ENCODE measurements at regions not wholly inside any gene's neighbourhood (a gene's known extent, or its start where the extent isn't known, plus 50 kb on each side); places are given as distances from the start of the nearest gene placed in this dataset.
A peak's percentile ranks its signal among the peaks of the same experiment; 100 is the strongest.
"Not testable (repeated sequence)": the region's sequence is repeated elsewhere in the genome, so short reads cannot be mapped to it uniquely, and the experiment has no call there.

DNA sequence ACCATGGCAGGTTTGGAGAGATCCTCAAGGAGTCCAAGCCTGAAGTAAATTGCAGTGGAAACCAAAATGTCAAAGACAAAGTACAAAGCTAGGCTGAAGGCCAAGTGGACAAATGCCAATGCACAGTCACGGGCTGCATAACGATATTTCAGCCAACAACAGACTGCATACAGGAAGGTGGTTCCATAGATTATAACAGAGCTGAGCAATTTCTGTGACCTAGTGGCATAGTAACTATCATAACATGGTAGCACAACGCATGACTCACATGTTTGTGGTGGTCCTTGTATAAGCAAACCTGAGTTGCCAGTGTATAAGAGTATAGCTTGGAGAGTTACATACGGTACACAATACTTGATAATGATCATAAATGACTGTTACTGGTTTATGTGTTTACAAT is 152.2 kb downstream of the KLRB1 start:
- DNase-seq (peak; percentile 32 to 56), ATAC-seq (peak; percentile 73)
- intact Hi-C loops (cut with DNase I, micrococcal nuclease) = not testable (repeated sequence)

DNA sequence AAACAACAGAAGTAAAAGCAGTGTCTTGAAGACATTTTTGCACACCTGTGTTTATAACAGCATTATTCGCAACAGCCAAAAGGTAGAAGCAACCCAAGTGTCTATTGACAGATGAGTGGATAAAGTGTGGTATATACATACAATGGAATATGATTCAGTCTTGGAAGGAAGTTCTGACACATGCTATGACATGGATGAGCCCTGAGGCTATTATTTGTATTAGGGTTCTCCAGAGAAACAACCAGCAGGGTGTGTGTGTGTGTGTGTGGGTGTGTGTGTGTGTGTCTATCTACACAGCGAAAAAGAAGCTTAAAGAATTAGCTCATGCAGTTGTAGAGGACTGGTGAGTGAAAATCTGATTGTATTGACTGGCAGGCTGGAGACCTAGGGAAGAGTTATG is 153.7 kb downstream of the KLRB1 start:
- DNase-seq; intact Hi-C loops (cut with DNase I, micrococcal nuclease); ATAC-seq: not testable (repeated sequence)

DNA sequence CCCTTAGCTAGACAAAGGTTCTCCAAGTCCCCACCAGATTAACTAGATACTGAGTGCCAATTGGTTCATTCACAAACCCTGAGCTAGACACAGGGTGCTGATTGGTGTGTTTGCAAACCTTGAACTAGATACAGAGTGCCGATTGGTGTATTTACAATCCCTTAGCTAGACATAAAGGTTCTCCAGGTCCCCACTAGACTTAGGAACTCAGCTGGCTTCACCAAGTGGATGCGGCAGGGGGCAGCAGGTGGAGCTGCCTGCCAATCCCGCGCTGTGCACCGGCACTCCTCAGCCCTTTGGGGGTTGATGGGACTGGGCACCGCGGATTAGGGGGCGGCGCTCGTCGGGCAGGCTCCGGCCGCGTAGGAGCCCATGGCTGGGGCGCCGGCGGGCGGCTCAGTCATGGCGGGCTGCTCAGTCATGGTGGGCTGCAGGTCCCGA is 157.6 kb downstream of the KLRB1 start:
- intact Hi-C loops (cut with DNase I, micrococcal nuclease); ATAC-seq: not testable (repeated sequence)
- peak in 1 of 2 donors; percentile 51 for DNase-seq

DNA sequence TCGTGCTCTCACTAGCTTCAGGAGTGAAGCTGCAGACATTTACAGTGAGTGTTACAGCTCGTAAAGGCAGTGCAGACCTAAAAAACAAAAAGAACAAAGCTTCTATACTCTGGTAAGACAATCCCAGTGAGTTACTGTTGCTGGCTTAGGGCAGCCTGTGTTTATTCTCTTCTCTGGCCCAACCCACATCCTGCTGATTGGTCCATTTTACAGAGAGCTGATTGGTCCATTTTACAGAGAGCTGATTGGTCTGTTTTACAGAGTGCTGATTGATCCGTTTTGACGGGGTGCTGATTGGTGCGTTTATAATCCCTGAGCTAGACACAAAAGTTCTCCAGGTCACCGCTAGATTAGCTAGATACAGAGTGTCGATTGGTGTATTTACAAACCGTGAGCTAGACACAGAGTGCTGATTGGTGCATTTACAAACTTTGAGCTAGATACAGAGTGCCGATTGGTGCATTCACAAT is 158.0 kb downstream of the KLRB1 start:
- DNase-seq; intact Hi-C loops (cut with DNase I, micrococcal nuclease); ATAC-seq: not testable (repeated sequence)

DNA sequence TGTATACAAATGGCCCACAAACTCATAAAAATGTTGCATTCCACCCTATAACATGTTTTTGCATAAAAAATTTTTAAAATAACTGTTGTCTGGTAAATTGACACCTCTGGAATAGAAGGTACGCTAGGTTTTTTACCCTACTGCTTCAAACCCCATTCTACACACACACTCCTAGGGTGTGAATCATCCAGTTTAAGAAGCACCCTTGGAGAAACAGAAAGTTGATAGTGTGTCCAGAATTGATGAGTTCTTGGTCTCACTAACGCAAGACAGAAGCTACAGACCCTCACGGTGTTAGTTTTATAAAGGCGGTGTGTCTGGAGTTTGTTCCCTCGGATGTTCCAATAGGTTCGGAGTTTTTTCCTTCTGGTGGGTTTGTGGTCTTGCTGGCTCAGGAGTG is 158.5 kb downstream of the KLRB1 start:
- intact Hi-C loops (cut with DNase I, micrococcal nuclease) = no loop called here
- no peak for ATAC-seq

DNA sequence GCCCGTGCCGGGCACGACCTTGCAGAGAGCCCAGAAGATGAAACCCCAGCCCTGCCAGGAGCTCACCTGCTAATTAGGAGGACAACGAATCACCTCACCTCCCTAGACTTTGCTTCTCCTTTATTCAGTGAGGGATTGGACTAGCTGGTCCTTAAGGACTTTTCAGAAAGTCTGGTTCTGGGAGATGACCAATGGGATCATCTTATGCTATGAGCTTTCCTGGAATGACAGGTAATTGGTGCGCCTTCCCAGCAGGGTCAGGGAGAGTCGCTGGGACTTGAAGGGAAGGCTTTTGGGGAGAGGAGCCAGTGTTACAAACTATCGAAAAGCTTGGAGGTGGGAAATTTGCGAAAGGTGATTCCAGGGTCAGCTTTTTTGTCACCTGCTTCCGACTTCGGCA is 159.1 kb downstream of the KLRB1 start:
- peak; percentile 51 for ATAC-seq
- DNase-seq; intact Hi-C loops (cut with DNase I, micrococcal nuclease): not testable (repeated sequence)

More for the DNA sequence above, 158.5 kb downstream of the KLRB1 start:
- DNase-seq = no peak

DNA sequence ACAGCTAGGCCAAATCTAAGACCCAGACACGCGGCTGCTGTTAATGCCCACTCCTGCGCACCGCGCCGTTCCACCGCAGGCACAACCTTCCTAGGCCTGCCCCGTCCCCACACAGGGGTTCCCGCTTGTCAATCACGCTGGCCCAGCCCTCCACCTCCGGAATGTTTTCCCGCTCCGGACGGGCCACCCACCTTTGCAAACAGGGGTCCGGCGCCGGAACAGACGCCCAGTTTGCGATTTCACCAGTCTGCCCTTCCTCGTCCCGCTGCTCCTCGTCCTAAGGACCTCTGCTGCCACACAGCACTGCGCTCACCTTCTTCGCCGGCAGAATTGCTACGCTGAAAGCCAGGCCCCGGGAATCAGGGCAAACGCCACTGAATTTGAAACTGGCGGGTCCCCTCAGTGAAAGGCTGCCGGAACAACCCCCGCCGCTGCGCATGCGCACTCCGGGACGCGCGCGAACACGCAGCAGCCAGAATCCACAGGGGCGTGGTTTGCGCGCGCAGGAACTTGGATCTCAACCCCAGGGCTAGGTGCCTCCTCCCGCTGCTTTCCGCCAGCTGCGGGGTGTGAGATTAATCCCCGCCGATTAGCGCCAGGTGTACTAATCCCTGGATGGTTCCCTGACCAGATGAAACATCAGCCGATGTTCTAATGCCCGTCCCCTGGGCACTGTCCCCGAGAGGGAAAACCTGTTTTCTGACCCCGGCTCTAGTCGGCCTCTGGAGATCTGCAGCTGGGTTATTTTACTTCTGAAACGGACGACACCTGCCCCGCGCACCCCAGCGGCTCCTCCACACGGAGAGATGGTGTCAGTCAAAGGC is 159.7 kb downstream of the KLRB1 start:
- ATAC-seq (peak; percentile 92), DNase-seq (peak; percentile 92 to 94)
- intact Hi-C loops (cut with DNase I, micrococcal nuclease) = not testable (repeated sequence)

DNA sequence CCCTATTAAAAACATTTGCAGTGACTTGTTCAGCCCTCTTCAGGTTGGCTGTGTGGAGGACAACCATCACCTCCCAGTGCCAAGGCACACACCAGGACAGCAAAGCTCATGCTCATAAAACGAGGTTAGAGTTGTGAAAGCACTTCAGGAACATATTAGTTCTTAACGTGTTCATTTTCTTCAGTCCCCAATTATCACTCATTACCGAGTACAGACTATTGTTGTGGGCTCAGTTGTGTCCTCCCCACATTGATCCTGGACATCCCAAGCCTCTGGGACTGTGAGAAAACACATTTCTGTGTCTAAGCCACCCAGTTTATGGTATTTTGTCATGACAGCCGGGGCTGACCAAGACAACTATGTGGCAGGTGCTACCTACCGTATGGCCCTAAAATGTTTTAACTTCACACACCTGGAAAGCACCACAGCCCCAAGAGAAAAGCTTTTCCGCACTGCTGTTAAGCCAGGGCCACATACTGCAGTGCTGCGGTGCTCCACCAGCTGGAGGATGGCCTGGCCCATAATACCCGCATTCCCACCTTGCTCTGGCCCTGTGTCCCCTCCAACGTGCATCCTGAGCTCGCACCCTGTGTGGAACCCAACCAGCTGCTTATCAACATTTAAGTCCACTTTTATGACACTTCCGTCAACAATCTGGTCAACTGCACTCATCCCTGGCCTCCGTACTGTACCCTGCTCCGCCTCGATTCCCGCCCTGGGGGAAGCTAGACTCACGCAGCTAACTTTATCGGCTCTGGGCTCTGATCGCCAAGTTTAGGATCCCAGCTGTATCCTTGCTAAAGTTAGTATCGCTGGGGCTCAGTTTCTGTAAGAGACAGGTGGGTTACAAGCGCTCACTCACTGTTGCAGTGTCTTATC is 160.6 kb downstream of the KLRB1 start:
- peak; percentile 55 for ATAC-seq
- DNase-seq; intact Hi-C loops (cut with DNase I, micrococcal nuclease): not testable (repeated sequence)

DNA sequence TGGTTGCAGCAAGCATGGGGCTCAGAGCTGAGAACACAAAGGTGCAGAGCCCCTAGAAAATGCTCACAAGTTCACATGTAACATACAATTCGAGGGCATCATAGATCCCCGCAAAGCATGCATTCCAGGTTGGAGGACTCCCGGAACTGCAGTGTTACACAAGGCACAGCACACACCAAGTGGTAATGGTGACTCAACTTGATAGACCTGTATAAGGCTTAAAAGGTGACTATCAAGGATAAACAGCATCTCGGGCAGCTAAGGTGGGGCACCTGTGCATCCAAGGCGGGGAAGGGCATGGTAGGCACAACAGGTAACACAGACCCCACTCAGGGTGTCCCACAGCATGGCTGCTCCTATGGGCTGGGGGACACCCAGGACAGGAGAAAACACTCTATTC is 167.3 kb downstream of the KLRB1 start:
- intact Hi-C loops (cut with DNase I, micrococcal nuclease); DNase-seq; ATAC-seq: not testable (repeated sequence)

DNA sequence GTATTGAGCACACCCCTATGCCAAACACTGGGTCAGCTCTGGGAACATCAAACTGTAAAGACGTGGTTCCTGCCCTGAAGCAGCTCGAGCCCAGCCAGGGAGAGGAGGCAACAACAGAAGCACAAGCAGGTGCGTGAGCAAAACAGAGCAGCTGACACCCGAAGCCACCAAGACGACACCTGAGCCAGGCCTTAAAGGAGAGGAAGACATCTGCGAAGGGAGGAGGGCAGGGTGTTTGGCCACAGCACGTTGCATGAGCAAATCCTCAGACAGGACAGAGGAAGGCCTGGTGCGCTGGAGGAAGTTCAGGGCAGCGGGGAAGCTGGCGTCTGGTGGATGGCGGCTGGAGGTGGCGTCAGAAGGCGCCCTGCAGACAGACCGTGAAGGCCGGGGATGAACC is 172.0 kb downstream of the KLRB1 start:
- ATAC-seq; intact Hi-C loops (cut with DNase I, micrococcal nuclease); DNase-seq: not testable (repeated sequence)

DNA sequence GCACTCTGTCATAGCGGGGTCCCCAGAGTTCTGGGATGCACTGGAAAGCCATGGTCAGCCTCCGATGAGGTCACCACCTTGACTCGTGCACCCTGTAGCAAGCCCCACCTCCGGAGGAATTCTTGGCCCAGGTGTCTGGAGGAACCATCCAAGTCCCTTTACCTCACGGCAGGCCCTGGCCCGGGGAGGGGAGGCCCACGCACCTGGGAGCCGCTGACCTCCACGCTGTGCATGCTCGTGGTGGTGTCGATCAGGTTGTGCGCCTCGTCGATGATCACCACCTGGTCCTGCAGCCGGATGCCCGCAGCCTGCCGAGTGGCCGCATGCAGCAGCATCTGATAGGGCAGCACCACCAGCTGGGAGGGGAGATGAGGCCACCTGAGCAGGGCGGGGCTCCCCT is 177.3 kb downstream of the KLRB1 start:
- ATAC-seq; DNase-seq; intact Hi-C loops (cut with DNase I, micrococcal nuclease): not testable (repeated sequence)

DNA sequence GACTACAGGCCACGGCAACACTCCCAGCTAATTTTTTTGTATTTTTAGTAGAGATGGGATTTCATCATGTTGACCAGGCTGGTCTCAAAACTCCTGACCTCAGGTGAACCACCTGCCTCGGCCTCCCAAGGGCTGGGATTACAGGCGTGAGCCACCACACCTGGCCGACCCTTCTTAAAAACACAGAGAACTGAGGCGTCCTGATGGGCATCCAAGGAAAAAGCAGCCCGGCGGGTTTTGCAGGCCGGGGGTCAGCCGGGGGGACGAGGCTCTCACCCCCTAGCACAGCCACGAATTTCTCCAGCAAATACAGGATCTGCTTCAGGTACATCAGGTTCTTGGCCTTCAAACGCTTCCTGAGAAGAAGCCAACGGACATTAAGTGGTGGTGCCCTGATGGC is 178.9 kb downstream of the KLRB1 start:
- intact Hi-C loops (cut with DNase I, micrococcal nuclease); DNase-seq; ATAC-seq: not testable (repeated sequence)

DNA sequence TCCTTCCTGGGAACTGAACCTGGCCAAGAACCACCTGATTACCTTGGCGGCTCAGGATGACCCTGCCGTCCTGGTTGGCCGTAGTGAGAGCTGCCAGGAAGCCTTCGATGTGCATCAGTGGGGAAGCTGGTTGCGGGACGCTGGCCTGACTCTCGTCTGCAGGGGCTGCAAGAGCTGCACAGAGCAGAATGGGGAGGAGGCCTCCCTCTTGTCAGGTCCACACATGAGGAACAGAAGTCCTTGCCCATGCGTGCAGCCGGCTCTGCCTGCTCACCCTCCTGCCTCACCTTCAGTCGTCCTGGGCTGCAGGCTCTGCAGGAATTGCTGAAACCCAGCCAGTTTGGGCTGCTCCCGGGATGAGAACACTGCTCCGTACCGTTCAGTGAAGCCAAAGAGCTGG is 182.3 kb downstream of the KLRB1 start:
- intact Hi-C loops (cut with DNase I, micrococcal nuclease); DNase-seq; ATAC-seq: not testable (repeated sequence)

DNA sequence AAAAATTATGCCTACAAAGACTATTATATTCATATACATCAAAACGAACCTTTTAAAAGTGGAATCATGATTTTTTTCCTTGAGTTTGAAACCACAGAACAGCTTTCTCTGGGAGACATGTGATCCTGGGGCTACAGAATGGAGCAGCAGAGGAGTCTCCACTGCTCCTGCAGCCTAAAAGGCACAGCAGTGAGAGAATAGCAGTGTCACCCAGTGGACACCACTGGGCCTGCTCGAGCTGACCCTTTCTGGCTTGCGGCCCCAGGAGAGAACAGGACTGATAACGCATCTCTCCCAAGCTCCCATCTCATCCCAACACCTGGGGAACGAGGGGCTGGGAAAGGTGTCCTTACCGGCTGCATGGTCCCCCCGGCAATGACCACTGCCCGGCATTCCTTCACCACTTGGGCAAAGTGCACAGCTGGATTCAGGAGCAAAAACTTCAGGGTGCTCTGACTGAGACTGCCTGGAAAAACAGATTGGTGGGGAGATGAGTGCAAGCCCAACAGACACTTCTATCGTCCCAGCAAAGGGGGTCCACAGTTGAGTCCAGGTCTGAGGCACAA is 183.5 kb downstream of the KLRB1 start:
- intact Hi-C loops (cut with DNase I, micrococcal nuclease); DNase-seq; ATAC-seq: not testable (repeated sequence)

DNA sequence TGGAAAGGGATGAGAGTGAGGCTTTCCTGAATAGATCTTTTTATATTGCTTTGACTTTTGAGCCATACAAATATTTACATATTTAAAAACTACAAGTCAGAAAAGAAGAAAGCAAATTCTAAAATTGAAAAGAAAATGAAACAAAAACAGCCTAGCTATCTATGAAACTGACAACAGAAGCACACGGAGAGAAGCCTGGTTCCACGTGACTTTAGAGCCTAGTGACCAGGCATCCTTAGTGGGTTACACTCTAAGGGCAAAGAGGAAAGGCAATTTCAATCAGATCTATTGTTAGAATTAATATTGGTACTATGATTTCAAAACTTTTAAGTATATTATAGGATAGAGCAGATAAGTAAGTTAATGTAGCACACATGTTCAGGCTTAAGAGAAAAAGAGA is 185.0 kb downstream of the KLRB1 start:
- DNase-seq; ATAC-seq; intact Hi-C loops (cut with DNase I, micrococcal nuclease): not testable (repeated sequence)

DNA sequence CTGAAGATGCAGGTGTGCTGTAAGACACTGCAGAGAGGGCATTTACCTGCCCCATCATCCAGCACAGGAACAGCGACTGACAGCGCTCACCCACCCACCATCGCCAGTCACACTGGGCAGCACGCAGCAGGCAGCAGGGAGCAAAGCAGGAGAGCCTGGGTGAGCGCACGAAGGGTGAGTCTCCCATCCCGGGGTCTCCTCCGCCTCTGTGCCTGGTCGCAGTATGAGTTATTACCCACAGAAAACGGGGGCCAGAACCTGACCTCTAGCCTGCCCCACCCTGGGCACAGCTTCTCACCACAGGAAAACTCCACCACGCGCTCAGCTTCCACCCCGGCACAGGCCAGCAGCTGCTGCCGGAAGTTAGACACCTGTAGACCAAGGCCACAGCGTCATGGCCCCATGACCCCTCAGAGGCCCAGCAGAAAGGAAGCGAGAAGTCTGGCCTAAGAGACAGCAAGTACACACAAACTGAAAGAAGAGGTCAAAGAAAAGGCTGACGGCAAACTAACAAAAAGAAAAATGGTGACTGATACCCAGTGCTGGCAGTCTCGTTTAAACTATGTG is 186.1 kb downstream of the KLRB1 start:
- DNase-seq; ATAC-seq; intact Hi-C loops (cut with DNase I, micrococcal nuclease): not testable (repeated sequence)

DNA sequence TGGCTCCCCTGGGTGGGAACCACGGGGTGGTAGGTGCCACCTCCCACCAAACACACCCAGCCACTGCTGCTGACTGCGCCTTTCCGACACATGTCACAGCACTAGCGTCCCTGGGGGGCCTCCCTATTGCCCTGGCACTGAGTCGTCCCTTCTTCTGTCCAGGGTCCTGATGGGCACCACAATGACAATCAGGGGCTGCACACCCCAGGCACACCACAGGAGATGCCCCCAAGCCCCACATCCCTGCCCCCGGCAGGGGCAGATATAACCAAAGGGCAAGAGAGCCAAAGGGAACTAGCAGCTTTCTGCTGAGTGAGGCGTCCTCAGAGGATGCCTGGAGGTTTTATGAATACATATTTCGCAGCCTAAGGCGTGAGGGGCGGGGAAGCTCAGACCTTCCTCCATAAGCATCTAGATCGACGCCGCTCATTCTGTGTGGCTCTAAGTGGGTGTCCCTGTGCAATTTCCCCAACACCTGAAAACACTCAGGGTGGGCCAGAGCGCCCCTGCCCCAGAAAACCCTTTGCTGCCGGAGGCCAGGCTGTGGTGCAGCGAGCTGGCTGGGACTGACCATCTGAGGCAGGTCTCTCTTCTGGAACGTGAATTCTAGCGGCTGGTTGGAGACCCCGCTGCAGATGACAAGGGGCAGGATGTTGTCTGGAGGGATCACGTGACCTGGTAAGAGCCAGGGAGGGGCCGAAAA is 186.7 kb downstream of the KLRB1 start:
- ATAC-seq; intact Hi-C loops (cut with DNase I, micrococcal nuclease); DNase-seq: not testable (repeated sequence)

DNA sequence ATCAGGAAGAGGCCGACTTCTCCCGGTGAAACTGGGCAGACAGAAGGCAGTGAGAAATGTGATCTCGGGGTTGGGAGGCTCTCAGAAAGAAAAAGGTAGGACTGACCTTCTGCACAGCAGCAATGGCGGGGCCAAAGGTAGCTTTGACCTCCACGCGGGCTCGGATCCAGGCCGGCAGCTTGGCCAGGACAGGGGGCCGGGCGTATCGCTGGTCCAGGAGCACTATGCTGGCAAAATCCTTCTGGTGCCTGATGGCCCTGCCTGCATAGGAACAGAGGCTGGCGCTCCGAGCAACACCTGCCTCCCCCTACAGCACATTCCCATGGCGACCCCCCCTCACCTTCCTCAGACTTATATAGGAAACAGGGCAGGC is 189.1 kb downstream of the KLRB1 start:
- ATAC-seq; intact Hi-C loops (cut with DNase I, micrococcal nuclease); DNase-seq: not testable (repeated sequence)

Data from left colon (tissue), 2 donors.